ENCODE measurements at regions not wholly inside any gene's neighbourhood (a gene's known extent, or its start where the extent isn't known, plus 50 kb on each side); places are given as distances from the start of the nearest gene placed in this dataset.

DNA sequence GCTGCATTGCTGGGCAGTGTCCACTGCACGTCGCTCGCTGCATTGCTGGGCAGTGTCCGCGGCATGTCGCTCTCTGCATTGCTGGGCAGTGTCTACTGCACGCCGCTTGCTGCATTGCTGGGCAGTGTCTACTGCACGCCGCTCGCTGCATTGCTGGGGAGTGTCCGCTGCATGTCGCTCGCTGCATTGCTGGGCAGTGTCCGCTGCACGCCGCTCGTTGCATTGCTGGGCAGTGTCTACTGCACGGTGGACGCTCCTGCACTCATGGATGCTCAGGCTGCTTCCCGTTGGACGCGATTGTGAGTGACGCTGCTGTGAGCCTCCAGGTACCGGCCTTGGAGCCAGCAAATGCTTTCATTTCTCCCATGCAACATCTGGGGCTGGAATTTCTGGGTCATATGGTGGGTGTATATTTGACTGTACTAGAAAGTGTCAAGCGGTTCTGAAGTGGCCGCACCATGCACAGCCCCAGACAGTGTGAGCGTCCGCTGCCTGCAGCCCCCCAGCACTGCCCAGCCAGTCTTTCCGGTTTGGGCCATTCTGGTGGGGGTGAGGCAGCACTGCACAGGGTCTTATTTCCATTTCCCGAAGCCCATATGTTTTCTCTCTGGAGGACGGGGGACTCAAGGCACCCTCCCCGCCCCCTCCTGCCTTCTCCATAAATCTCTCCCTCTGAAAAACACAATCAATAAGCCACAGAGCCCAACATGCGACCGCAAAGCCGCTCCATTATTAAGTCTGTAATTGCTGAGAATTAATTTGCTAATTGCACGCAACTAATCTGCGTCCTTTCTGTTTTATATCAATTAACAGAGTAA lies 97.4 kb downstream of the YTHDF1 start:
- ATAC-seq (replicated peaks in 6 of 8): peak in 5 of 8 experiments; percentile 58 to 81 (median 78)
- 13 to 100% (median 67%) methylated on average over 2 to 12 of the region's 38 CpGs; no CpG with 5 or more reads in 3 of the 10 experiments for WGBS, 10 experiments

GRCh38 chr20:63117661-63118302 lies 98.1 kb downstream of the YTHDF1 start:
- in situ Hi-C loops (cut with MboI; ENCODE audit: low pct_unique_long_range_greater_than_20kb in 2 of 9, low sequenced_read_pairs in 9 of 9, unreplicated experiment in 9 of 9): no loop called here
- H3K4me3 ChIP-seq: no peak overlapping the region
- WGBS, 10 experiments: 30 to 100% (median 62%) methylated on average over 1 to 11 of the region's 25 CpGs; no CpG with 5 or more reads in 4 of the 10 experiments
- peak overlapping the region in 1 of 2 donors; percentile 74 for H3K27ac ChIP-seq
- H3K4me1 ChIP-seq (replicated peaks in 1 of 2): peaks cover 36 to 37% of the 10 kb centered on the region in 2 donors
- ATAC-seq (replicated peaks in 6 of 8): no peak

More for the DNA sequence above, 97.4 kb downstream of the YTHDF1 start:
- Histone ChIP-seq H3K4me3 (no peak overlapping the region), H3K27ac (peak overlapping the region; percentile 23 to 74), H3K4me1 (replicated peaks in 1 of 2) (peaks cover 36 to 37% of the 10 kb centered on the region in 2 donors)
- in situ Hi-C loops (cut with MboI; ENCODE audit: low pct_unique_long_range_greater_than_20kb in 2 of 9, low sequenced_read_pairs in 9 of 9, unreplicated experiment in 9 of 9): no loop called here

GRCh38 chr20:63117151-63117550 lies 98.8 kb downstream of the YTHDF1 start:
- Histone ChIP-seq H3K4me3 (no peak overlapping the region), H3K4me1 (replicated peaks in 1 of 2) (peaks cover 36 to 37% of the 10 kb centered on the region in 2 donors), H3K27ac (no peak overlapping the region)
- 0 to 92% (median 47%) methylated on average over 1 to 4 of the region's 9 CpGs; no CpG with 5 or more reads in 4 of the 10 experiments for WGBS, 10 experiments
- in situ Hi-C loops (cut with MboI; ENCODE audit: low pct_unique_long_range_greater_than_20kb in 2 of 9, low sequenced_read_pairs in 9 of 9, unreplicated experiment in 9 of 9): no loop called here
- ATAC-seq (replicated peaks in 6 of 8): no peak

GRCh38 chr20:63116412-63117106 lies 99.4 kb downstream of the YTHDF1 start:
- Histone ChIP-seq H3K4me3 (no peak overlapping the region), H3K27ac (no peak overlapping the region), H3K4me1 (replicated peaks in 1 of 2) (peaks cover 36 to 37% of the 10 kb centered on the region in 2 donors)
- WGBS, 10 experiments: 0 to 73% (median 0%) methylated on average over 1 to 16 of the region's 32 CpGs; no CpG with 5 or more reads in 4 of the 10 experiments
- ATAC-seq (replicated peaks in 6 of 8): peak in 4 of 8 experiments; percentile 11 to 70 (median 49)
- in situ Hi-C loops (cut with MboI; ENCODE audit: low pct_unique_long_range_greater_than_20kb in 2 of 9, low sequenced_read_pairs in 9 of 9, unreplicated experiment in 9 of 9): no loop called here

DNA sequence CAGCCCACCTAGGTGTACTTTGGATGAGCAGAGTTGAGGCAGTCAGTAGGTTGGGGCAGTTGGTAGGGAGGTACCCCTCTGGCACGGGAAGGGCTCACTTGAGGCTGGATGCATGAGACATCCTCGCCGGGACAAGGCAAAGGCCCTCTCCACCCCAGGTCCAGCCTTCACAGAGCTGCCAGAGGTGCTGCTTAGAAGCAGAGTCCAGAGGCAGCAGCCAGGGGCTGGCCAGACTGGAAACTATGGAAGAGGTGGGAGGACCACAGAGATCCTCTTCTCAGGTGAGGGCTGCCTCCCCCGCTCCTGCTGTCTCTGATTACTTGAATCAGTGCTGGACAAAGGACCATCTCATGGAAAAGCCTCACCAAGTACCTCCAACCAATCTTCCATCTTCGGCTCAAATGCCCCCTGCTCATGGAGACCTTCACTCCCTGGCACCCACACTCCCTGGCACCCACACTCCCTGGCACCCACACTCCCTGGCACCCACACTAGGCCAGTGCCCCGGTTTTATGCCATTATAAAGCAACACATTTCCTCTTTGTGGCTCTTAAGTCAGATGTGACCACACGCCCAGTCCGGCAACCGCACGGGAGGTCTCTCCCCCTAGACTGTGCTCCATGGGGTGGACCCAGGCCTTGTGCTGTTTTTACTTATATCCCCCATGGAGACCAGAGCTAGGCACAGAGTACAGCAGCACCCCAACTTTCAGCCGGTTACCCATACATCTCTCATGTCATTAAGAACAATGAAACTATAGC lies 100.1 kb downstream of the YTHDF1 start:
- Histone ChIP-seq H3K4me1 (replicated peaks in 1 of 2) (peaks cover 36 to 37% of the 10 kb centered on the region in 2 donors), H3K4me3 (no peak overlapping the region), H3K27ac (no peak overlapping the region)
- in situ Hi-C loops (cut with MboI; ENCODE audit: low pct_unique_long_range_greater_than_20kb in 2 of 9, low sequenced_read_pairs in 9 of 9, unreplicated experiment in 9 of 9): no loop called here
- no peak for ATAC-seq (replicated peaks in 6 of 8)
- 50 to 90% (median 71%) methylated on average over 1 to 6 of the region's 11 CpGs; no CpG with 5 or more reads in 4 of the 10 experiments for WGBS, 10 experiments

DNA sequence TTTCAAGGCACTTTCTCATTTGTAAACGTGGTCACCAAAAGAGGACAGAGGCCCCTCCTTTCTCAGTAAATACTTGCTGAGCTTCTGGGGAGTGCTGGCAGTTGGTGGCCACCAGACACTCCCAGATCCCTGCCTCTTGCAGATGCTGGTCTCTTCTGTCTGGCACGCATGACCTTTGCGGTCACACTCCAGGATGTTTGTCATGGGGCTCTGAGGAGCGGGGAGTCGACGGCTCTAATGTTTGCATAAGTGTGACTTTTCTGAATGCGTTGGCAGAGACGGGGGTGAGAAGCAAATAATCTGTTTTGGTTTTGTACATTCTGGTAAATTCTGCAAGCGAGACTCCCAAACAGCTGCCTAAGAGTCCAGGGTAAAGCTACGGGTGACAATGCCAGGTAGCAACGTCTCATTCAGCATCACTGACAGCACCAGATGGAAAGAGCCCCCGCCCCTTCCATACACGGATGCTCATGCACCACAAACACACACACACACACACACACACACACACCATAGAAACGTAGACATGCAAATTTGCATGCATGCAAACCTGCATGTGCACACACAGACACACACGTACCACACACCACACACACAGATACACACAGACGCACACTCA lies 101.1 kb downstream of the YTHDF1 start:
- Histone ChIP-seq H3K4me1 (replicated peaks in 1 of 2) (peaks cover 32% of the 10 kb centered on the region in 2 donors), H3K27ac (no peak overlapping the region), H3K4me3 (no peak overlapping the region)
- WGBS, 10 experiments: 0 to 80% (median 40%) methylated on average over 1 to 5 of the region's 16 CpGs; no CpG with 5 or more reads in 1 of the 10 experiments
- in situ Hi-C loops (cut with MboI; ENCODE audit: low pct_unique_long_range_greater_than_20kb in 2 of 9, low sequenced_read_pairs in 9 of 9, unreplicated experiment in 9 of 9): no loop called here
- ATAC-seq (replicated peaks in 6 of 8): no peak

- no peak overlapping the region for H3K27ac ChIP-seq
- H3K4me3 ChIP-seq: no peak overlapping the region
- in situ Hi-C loops (cut with MboI; ENCODE audit: low pct_unique_long_range_greater_than_20kb in 2 of 9, low sequenced_read_pairs in 9 of 9, unreplicated experiment in 9 of 9): no loop called here
- no peak for ATAC-seq (replicated peaks in 6 of 8)
- 0 to 55% (median 28%) methylated on average over 1 to 10 of the region's 22 CpGs for WGBS, 10 experiments
- H3K4me1 ChIP-seq (replicated peaks in 1 of 2): peaks cover 25 to 26% of the 10 kb centered on the region in 2 donors
Measured at GRCh38 chr20:63114006-63114692, 101.8 kb downstream of the YTHDF1 start.

DNA sequence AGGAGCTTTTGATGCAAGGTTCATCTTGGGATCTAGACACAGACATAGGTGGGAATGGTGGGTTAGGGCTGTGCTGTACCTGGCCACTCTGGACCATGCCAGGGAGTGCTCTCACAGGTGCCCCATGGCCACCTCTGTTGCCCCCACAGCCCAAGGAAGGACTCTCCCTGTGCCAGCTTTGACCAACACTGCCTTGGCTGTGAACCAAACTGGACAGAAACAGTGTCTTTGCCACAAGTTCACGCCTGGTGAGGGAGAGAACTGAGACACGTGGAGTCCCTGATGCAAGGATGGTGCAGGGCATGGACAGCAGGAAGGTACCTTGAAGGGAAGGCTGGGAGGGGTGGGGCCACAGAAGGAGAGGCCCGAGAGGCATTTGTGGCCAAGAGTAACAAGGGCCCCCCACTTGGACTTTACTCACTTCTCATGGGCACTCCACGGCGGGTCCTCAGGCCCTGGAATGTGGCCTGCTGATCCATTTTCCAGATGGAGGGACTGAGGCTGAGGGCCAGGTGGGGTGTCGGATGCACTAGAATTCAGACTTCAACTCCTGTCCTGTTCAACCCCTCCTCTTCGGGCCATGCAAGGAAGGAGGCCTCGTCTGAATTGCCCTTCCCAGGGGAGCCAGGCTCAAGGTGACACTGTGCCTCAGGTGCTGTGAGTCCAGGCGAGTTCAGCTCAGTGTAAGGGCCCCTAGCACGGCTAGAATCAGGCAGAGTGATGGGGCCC lies 103.3 kb downstream of the YTHDF1 start:
- in situ Hi-C loops (cut with MboI; ENCODE audit: low pct_unique_long_range_greater_than_20kb in 2 of 9, low sequenced_read_pairs in 9 of 9, unreplicated experiment in 9 of 9): no loop called here
- ATAC-seq (replicated peaks in 6 of 8): no peak
- no peak overlapping the region for H3K4me3 ChIP-seq
- 25 to 70% (median 45%) methylated on average over 1 to 5 of the region's 10 CpGs; no CpG with 5 or more reads in 4 of the 10 experiments for WGBS, 10 experiments
- peaks cover 12 to 14% of the 10 kb centered on the region in 2 donors for H3K4me1 ChIP-seq (replicated peaks in 1 of 2)
- H3K27ac ChIP-seq: no peak overlapping the region

DNA sequence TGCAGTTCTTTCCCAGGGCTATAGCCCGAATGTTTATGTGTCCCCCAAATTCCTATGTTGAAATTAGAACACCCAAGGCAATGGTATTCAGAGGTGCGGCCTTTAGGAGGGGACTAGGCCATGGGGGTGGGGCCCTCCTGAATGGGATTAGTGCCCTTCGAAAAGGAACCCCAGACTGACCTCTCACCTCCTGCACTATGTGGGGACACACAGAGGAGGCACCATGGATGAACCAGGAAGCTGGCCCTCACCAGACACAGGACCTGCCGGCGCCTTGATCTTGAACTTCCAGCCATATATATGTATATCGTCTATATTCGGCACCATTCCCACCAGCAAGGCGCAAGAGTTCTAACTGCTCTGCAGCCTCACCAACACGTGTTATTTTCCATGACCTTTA lies 101.5 kb upstream of the BHLHE23 start:
- H3K4me1 ChIP-seq (replicated peaks in 1 of 2): no peaks in the 10 kb centered on the region
- no peak for ATAC-seq (replicated peaks in 6 of 8)
- in situ Hi-C loops (cut with MboI; ENCODE audit: low pct_unique_long_range_greater_than_20kb in 2 of 9, low sequenced_read_pairs in 9 of 9, unreplicated experiment in 9 of 9): no loop called here
- 43 to 100% (median 80%) methylated on average over 1 to 7 of the region's 9 CpGs; no CpG with 5 or more reads in 3 of the 10 experiments for whole genome bisulfite sequencing, 10 experiments
- no peak overlapping the region for H3K4me3 ChIP-seq
- no peak overlapping the region for H3K27ac ChIP-seq

- Histone ChIP-seq H3K27ac (no peak overlapping the region), H3K4me1 (replicated peaks in 1 of 2) (peaks cover 0 to 3% of the 10 kb centered on the region in 2 donors), H3K4me3 (no peak overlapping the region)
- in situ Hi-C loops (cut with MboI; ENCODE audit: low pct_unique_long_range_greater_than_20kb in 2 of 9, low sequenced_read_pairs in 9 of 9, unreplicated experiment in 9 of 9): no loop called here
- ATAC-seq (replicated peaks in 6 of 8): no peak
- 14 to 75% (median 43%) methylated on average over 2 to 4 of the region's 8 CpGs; no CpG with 5 or more reads in 6 of the 10 experiments for WGBS, 10 experiments
Measured at GRCh38 chr20:63107449-63108200, 100.9 kb upstream of the BHLHE23 start.
